CD4-positive, alpha-beta memory T cell (primary cell): ENCODE measurements at regions not wholly inside any gene's neighbourhood (a gene's known extent, or its start where the extent isn't known, plus 50 kb on each side); places are given as distances from the start of the nearest gene placed in this dataset.
A peak's percentile ranks its signal among the peaks of the same experiment; 100 is the strongest.
"Not testable (repeated sequence)": the region's sequence is repeated elsewhere in the genome, so short reads cannot be mapped to it uniquely, and the experiment has no call there.

Experiments used
- CTCF ChIA-PET: fragments of 350-600 bp; sonication (Branson Sonifier 250); formaldehyde crosslinking; loops from one replicate; lab custom pipeline; 2021; ENCODE audit warnings: inconsistent platforms; ENCODE audit not compliant: partially characterized antibody; lab: Charles Lee
- POLR2A ChIA-PET: fragments of 350-600 bp; sonication (Branson Sonifier 250); formaldehyde crosslinking; loops from one replicate; lab custom pipeline; 2021; ENCODE audit not compliant: partially characterized antibody; lab: Charles Lee
- DNase-seq, 5 donors: peaks; one replicate each; pipeline versions ENCODE4 v3.0.0 to v3.0.0-alpha.2; 2020 to 2022; ENCODE audit warnings: mixed read lengths in 1 of 5
- H3K27ac ChIP-seq: one replicate; pipeline ENCODE4 v1.7.0; 2013; ENCODE audit warnings: low read depth, low read length
- H3K27me3 ChIP-seq: 2 replicates; pipeline ENCODE4 v1.7.0; 2013; ENCODE audit warnings: mild to moderate bottlenecking, low read length, moderate library complexity; ENCODE audit not compliant: insufficient read depth
- H3K36me3 ChIP-seq: 2 replicates; pipeline ENCODE4 v1.7.0; 2013; ENCODE audit warnings: mild to moderate bottlenecking, low read length, moderate library complexity; ENCODE audit not compliant: insufficient read depth
- H3K4me1 ChIP-seq: 2 replicates; pipeline ENCODE4 v1.7.0; 2013; ENCODE audit warnings: mild to moderate bottlenecking, low read length, moderate library complexity; ENCODE audit not compliant: insufficient read depth
- H3K4me3 ChIP-seq, 2 donors: one replicate each; pipeline ENCODE4 v1.7.0; 2013; ENCODE audit warnings: low read length in 2 of 2, mild to moderate bottlenecking in 1 of 2
- H3K9me3 ChIP-seq, 2 donors: one replicate each; pipeline ENCODE4 v1.7.0; 2013; ENCODE audit warnings: low read length in 2 of 2, control low read depth in 1 of 2; ENCODE audit not compliant: control insufficient read depth in 1 of 2
- H3K27ac Mint-ChIP-seq, 7 donors: one replicate each; pipeline ENCODE4 v1.8.0; 2020 to 2021; ENCODE audit warnings: mixed read lengths in 7 of 7, mild to moderate bottlenecking in 6 of 7, inconsistent platforms in 3 of 7, moderate library complexity in 3 of 7
- H3K27me3 Mint-ChIP-seq, 2 donors: one replicate each; pipeline ENCODE4 v1.8.0; 2020 to 2021; ENCODE audit warnings: mixed read lengths in 2 of 2
- H3K36me3 Mint-ChIP-seq, 2 donors: one replicate each; pipeline ENCODE4 v1.8.0; 2020 to 2021; ENCODE audit warnings: mixed read lengths in 2 of 2, inconsistent platforms in 1 of 2, mild to moderate bottlenecking in 1 of 2
- H3K4me1 Mint-ChIP-seq, 4 donors: one replicate each; pipeline ENCODE4 v1.8.0; 2020 to 2021; ENCODE audit warnings: mixed read lengths in 4 of 4, mild to moderate bottlenecking in 1 of 4
- H3K4me3 Mint-ChIP-seq, 8 donors: one replicate each; pipeline ENCODE4 v1.8.0; 2020 to 2021; ENCODE audit warnings: mixed read lengths in 8 of 8, mild to moderate bottlenecking in 7 of 8, moderate library complexity in 6 of 8, inconsistent platforms in 3 of 8
- H3K9me3 Mint-ChIP-seq, 8 donors: one replicate each; pipeline ENCODE4 v1.8.0; 2020 to 2021; ENCODE audit warnings: mixed read lengths in 8 of 8, mild to moderate bottlenecking in 5 of 8, inconsistent platforms in 3 of 8, moderate library complexity in 1 of 8
- intact Hi-C: fragments of 100-400 bp; cut with micrococcal nuclease; formaldehyde crosslinking; loops from one replicate; pipeline ENCODE4 v1.15.1; 2023

- ChIA-PET POLR2A (no interaction called here), CTCF (no interaction called here)
- Mint-ChIP-seq H3K36me3 (no peaks in the 10 kb centered on the region), H3K9me3 (no peaks in the 10 kb centered on the region), H3K27me3 (peaks cover 7 to 9% of the 10 kb centered on the region in 2 donors), H3K27ac (no peak overlapping the region), H3K4me3 (no peak overlapping the region), H3K4me1 (no peaks in the 10 kb centered on the region)
- H3K9me3 ChIP-seq = no peaks in the 10 kb centered on the region
- no peaks in the 10 kb centered on the region for H3K36me3 ChIP-seq
- H3K4me1 ChIP-seq = no peaks in the 10 kb centered on the region
- H3K27ac ChIP-seq = no peak overlapping the region
- H3K4me3 ChIP-seq = no peak overlapping the region
- DNase-seq = no peak
- intact Hi-C loops = loop anchor here (10.0 kb wide), 1 partner anchor 1800 kb away; the partner anchor contains the start of gene GABRB2
- H3K27me3 ChIP-seq = no peaks in the 10 kb centered on the region
Measured at GRCh38 chr5:163345216-163345615, 92.2 kb upstream of the CCNG1 start.

GRCh38 chr5:163347671-163348070 is 89.7 kb upstream of the CCNG1 start:
- peak in 4 of 5 donors; percentile 37 to 46 (median 40) for DNase-seq
- POLR2A ChIA-PET = no interaction called here
- intact Hi-C loops = loop anchor here (10.0 kb wide), 1 partner anchor 1803 kb away; the partner anchor contains the start of gene GABRB2

GRCh38 chr5:163350083-163350482 is 87.3 kb upstream of the CCNG1 start:
- Mint-ChIP-seq H3K9me3 (no peaks in the 10 kb centered on the region), H3K4me1 (no peaks in the 10 kb centered on the region), H3K36me3 (no peaks in the 10 kb centered on the region), H3K27ac (no peak overlapping the region), H3K27me3 (peaks cover 3 to 8% of the 10 kb centered on the region in 2 donors), H3K4me3 (no peak overlapping the region)
- no peak overlapping the region for H3K27ac ChIP-seq
- ChIA-PET POLR2A (no interaction called here), CTCF (no interaction called here)
- no peaks in the 10 kb centered on the region for H3K9me3 ChIP-seq
- H3K27me3 ChIP-seq = no peaks in the 10 kb centered on the region
- H3K4me1 ChIP-seq = no peaks in the 10 kb centered on the region
- H3K4me3 ChIP-seq = no peak overlapping the region
- intact Hi-C loops = no loop called here
- no peak for DNase-seq
- no peaks in the 10 kb centered on the region for H3K36me3 ChIP-seq

More at GRCh38 chr5:163347671-163348070, 89.7 kb upstream of the CCNG1 start:
- Histone ChIP-seq H3K27ac (no peak overlapping the region), H3K27me3 (no peaks in the 10 kb centered on the region), H3K36me3 (no peaks in the 10 kb centered on the region), H3K4me3 (no peak overlapping the region), H3K4me1 (no peaks in the 10 kb centered on the region), H3K9me3 (no peaks in the 10 kb centered on the region)
- peaks cover 7 to 9% of the 10 kb centered on the region in 2 donors for H3K27me3 Mint-ChIP-seq
- H3K4me3 Mint-ChIP-seq = no peak overlapping the region
- CTCF ChIA-PET = interaction anchor here (0.6 to 2.3 kb wide), 8 partner anchors 9 to 1486 kb away, joined by 3 to 10 read pairs (median 4); no protein-coding TSS in a partner anchor
- no peak overlapping the region for H3K27ac Mint-ChIP-seq
- no peaks in the 10 kb centered on the region for H3K9me3 Mint-ChIP-seq
- no peaks in the 10 kb centered on the region for H3K4me1 Mint-ChIP-seq
- no peaks in the 10 kb centered on the region for H3K36me3 Mint-ChIP-seq

GRCh38 chr5:163352531-163352930 is 84.9 kb upstream of the CCNG1 start:
- ChIA-PET POLR2A (no interaction called here), CTCF (no interaction called here)
- Mint-ChIP-seq H3K4me3 (no peak overlapping the region), H3K9me3 (no peaks in the 10 kb centered on the region), H3K27ac (no peak overlapping the region), H3K36me3 (no peaks in the 10 kb centered on the region), H3K27me3 (peaks cover 1 to 5% of the 10 kb centered on the region in 2 donors), H3K4me1 (no peaks in the 10 kb centered on the region)
- Histone ChIP-seq H3K4me1 (no peaks in the 10 kb centered on the region), H3K9me3 (no peaks in the 10 kb centered on the region), H3K36me3 (no peaks in the 10 kb centered on the region), H3K27me3 (no peaks in the 10 kb centered on the region), H3K27ac (no peak overlapping the region), H3K4me3 (no peak overlapping the region)
- intact Hi-C loops = no loop called here
- DNase-seq = no peak

- CTCF ChIA-PET, H3K4me1 Mint-ChIP-seq, H3K27ac ChIP-seq: not testable (repeated sequence)
Measured at GRCh38 chr5:163355811-163356210, 81.6 kb upstream of the CCNG1 start.

GRCh38 chr5:163357636-163358035 is 79.8 kb upstream of the CCNG1 start:
- no peak overlapping the region for H3K27ac Mint-ChIP-seq
- H3K9me3 ChIP-seq = no peaks in the 10 kb centered on the region
- H3K4me3 ChIP-seq = no peak overlapping the region
- H3K36me3 Mint-ChIP-seq = no peaks in the 10 kb centered on the region
- no peak overlapping the region for H3K4me3 Mint-ChIP-seq
- ChIA-PET POLR2A (no interaction called here), CTCF (interaction anchor here (1.2 kb wide), 1 partner anchor 10 kb away, joined by 4 read pairs; no protein-coding TSS in a partner anchor)
- intact Hi-C loops = no loop called here
- DNase-seq = no peak
- H3K4me1 Mint-ChIP-seq = no peaks in the 10 kb centered on the region
- H3K9me3 Mint-ChIP-seq = no peaks in the 10 kb centered on the region
- H3K27me3 Mint-ChIP-seq = peaks cover 4 to 14% of the 10 kb centered on the region in 2 donors
- no peaks in the 10 kb centered on the region for H3K27me3 ChIP-seq
- H3K36me3 ChIP-seq = no peaks in the 10 kb centered on the region
- H3K4me1 ChIP-seq = no peaks in the 10 kb centered on the region
- no peak overlapping the region for H3K27ac ChIP-seq

More at GRCh38 chr5:163355811-163356210, 81.6 kb upstream of the CCNG1 start:
- H3K27me3 Mint-ChIP-seq, intact Hi-C loops, H3K27ac Mint-ChIP-seq, H3K4me3 ChIP-seq, DNase-seq, H3K36me3 ChIP-seq, H3K4me1 ChIP-seq, H3K9me3 ChIP-seq, H3K27me3 ChIP-seq, H3K36me3 Mint-ChIP-seq, POLR2A ChIA-PET, H3K9me3 Mint-ChIP-seq, H3K4me3 Mint-ChIP-seq: not testable (repeated sequence)

GRCh38 chr5:163360656-163361055 is 76.7 kb upstream of the CCNG1 start:
- Mint-ChIP-seq H3K9me3 (peaks cover 0 to 2% (median 0%) of the 10 kb centered on the region in 8 donors), H3K27me3 (peaks cover 7 to 13% of the 10 kb centered on the region in 2 donors), H3K4me1 (no peaks in the 10 kb centered on the region), H3K27ac (no peak overlapping the region), H3K36me3 (no peaks in the 10 kb centered on the region), H3K4me3 (no peak overlapping the region)
- intact Hi-C loops = no loop called here
- Histone ChIP-seq H3K4me3 (no peak overlapping the region), H3K4me1 (no peaks in the 10 kb centered on the region), H3K36me3 (no peaks in the 10 kb centered on the region), H3K27ac (no peak overlapping the region), H3K9me3 (no peaks in the 10 kb centered on the region), H3K27me3 (no peaks in the 10 kb centered on the region)
- ChIA-PET POLR2A (no interaction called here), CTCF (no interaction called here)
- DNase-seq = no peak
